Activated CD4-positive, alpha-beta memory T cell treated with anti-CD3 and anti-CD28 coated beads for 36 hours (primary cell): ENCODE measurements at regions not wholly inside any gene's neighbourhood (a gene's known extent, or its start where the extent isn't known, plus 50 kb on each side); places are given as distances from the start of the nearest gene placed in this dataset.
"Not testable (repeated sequence)": the region's sequence is repeated elsewhere in the genome, so short reads cannot be mapped to it uniquely, and the experiment has no call there.

Source experiments
- CTCF ChIA-PET: fragments of 350-600 bp; sonication (Branson Sonifier 250); formaldehyde crosslinking; loops from one replicate; lab custom pipeline; 2021; ENCODE audit warnings: antibody characterized with exemption, inconsistent platforms; lab: Charles Lee
- POLR2A ChIA-PET: fragments of 350-600 bp; sonication (Branson Sonifier 250); formaldehyde crosslinking; loops from one replicate; lab custom pipeline; 2021; ENCODE audit warnings: antibody characterized with exemption; lab: Charles Lee
- DNase-seq: peaks from one replicate; pipeline ENCODE4 v3.0.0-alpha.2; 2020
- H3K27ac Mint-ChIP-seq: one replicate; pipeline ENCODE4 v1.8.0; 2021; ENCODE audit warnings: mixed read lengths
- H3K27me3 Mint-ChIP-seq: one replicate; pipeline ENCODE4 v1.8.0; 2021; ENCODE audit warnings: mixed read lengths
- H3K36me3 Mint-ChIP-seq: one replicate; pipeline ENCODE4 v1.8.0; 2021; ENCODE audit warnings: mixed read lengths
- H3K4me1 Mint-ChIP-seq: one replicate; pipeline ENCODE4 v1.8.0; 2021; ENCODE audit warnings: low read depth, mixed read lengths
- H3K4me3 Mint-ChIP-seq: one replicate; pipeline ENCODE4 v1.8.0; 2021; ENCODE audit warnings: mild to moderate bottlenecking, mixed read lengths
- H3K9me3 Mint-ChIP-seq: one replicate; pipeline ENCODE4 v1.8.0; 2021; ENCODE audit warnings: mixed read lengths
- intact Hi-C: fragments of 100-400 bp; cut with micrococcal nuclease; formaldehyde crosslinking; loops from one replicate; pipeline ENCODE4 v1.15.1; 2023

GRCh38 chr3:6066397-6066796 is 794.5 kb upstream of the GRM7 start:
- ChIA-PET POLR2A (no interaction called here), CTCF (no interaction called here)
- no peak overlapping the region for H3K4me3 Mint-ChIP-seq
- DNase-seq = no peak
- no peak overlapping the region for H3K27ac Mint-ChIP-seq
- intact Hi-C loops = no loop called here
- no peaks in the 10 kb centered on the region for H3K9me3 Mint-ChIP-seq
- H3K27me3 Mint-ChIP-seq = no peaks in the 10 kb centered on the region
- H3K4me1 Mint-ChIP-seq = no peaks in the 10 kb centered on the region
- H3K36me3 Mint-ChIP-seq = no peaks in the 10 kb centered on the region

DNA sequence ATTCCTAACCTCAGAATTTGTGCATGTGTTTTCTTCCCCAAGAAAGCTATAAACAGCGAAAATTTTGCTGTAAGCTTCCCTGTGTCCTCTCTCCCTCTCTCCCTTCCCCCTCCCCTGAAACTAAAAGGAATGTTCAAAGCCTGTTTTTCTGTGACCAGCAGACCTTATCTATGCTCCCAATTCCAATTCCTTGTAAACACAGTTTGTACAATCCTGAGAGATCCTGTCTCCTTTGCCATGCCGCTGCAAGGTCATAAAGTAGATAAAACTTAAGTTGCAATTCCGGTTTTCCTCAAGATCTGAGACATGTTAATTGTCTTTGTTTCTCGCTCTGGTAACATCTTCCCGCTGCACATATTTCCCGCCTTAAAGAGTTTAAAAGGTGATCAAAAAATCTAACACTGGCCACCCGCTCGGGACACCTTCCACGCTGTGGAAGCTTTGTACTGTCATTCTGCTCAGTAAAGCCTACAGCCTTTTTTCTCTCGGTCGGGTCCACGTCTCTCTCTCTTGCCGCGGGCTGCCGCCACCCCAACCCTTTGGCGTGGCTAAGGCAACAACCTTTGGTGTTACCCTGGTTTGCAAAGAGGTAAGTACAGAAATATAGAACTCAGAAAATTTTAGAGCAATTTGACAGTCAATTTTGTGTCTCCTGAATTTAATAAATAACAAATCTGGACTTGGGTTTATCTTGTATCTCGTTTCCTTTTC is 793.9 kb upstream of the GRM7 start:
- CTCF ChIA-PET, intact Hi-C loops, H3K36me3 Mint-ChIP-seq, H3K27ac Mint-ChIP-seq, H3K9me3 Mint-ChIP-seq, H3K4me1 Mint-ChIP-seq, H3K4me3 Mint-ChIP-seq, POLR2A ChIA-PET, DNase-seq, H3K27me3 Mint-ChIP-seq: not testable (repeated sequence)

GRCh38 chr3:6074952-6075351 is 786.0 kb upstream of the GRM7 start:
- no peak for DNase-seq
- Mint-ChIP-seq H3K4me3 (no peak overlapping the region), H3K27me3 (no peaks in the 10 kb centered on the region), H3K9me3 (peaks cover 7% of the 10 kb centered on the region), H3K36me3 (no peaks in the 10 kb centered on the region), H3K27ac (no peak overlapping the region), H3K4me1 (no peaks in the 10 kb centered on the region)
- intact Hi-C loops = no loop called here
- ChIA-PET POLR2A (no interaction called here), CTCF (no interaction called here)

- no peak for DNase-seq
- Mint-ChIP-seq H3K9me3 (peaks cover 13% of the 10 kb centered on the region), H3K36me3 (no peaks in the 10 kb centered on the region), H3K4me1 (no peaks in the 10 kb centered on the region), H3K27me3 (no peaks in the 10 kb centered on the region), H3K27ac (no peak overlapping the region), H3K4me3 (no peak overlapping the region)
- CTCF ChIA-PET = no interaction called here
- POLR2A ChIA-PET = no interaction called here
- intact Hi-C loops = no loop called here
Observed at GRCh38 chr3:6078436-6078835, 782.5 kb upstream of the GRM7 start.

- H3K4me1 Mint-ChIP-seq = no peaks in the 10 kb centered on the region
- intact Hi-C loops = no loop called here
Observed at GRCh38 chr3:6079011-6079410, 781.9 kb upstream of the GRM7 start.

DNA sequence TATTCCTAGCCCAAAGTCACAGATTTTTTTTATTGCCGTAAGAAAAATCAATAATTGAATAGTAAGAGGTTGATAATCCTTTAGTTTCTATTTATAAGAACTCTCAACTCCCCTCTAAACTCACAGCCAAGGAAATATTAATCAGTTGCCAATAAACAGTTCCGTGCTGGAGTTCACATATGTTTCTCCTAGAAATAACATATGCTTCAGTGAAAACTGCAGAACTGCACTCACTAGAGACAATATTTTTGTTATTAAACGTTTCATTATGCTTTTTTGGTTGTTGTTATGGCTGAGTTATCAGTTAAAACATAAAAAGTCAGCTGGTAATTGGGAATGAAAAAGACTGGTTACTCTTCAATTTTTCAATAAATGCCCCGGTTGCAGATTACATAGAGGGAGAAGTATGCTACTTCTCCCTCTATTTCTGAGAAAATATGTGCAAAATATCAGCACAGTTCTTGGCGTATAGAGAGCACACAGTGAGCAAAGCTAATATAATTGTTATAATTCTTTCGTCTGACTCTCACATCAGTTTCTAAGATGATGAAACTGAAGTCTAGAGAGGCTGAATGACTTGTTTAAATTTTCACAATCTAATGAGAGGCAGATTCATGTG is 781.2 kb upstream of the GRM7 start:
- H3K4me1 Mint-ChIP-seq = no peaks in the 10 kb centered on the region
- no peak overlapping the region for H3K4me3 Mint-ChIP-seq
- CTCF ChIA-PET = no interaction called here
- H3K27me3 Mint-ChIP-seq = no peaks in the 10 kb centered on the region
- peaks cover 13% of the 10 kb centered on the region for H3K9me3 Mint-ChIP-seq
- POLR2A ChIA-PET = no interaction called here
- no peaks in the 10 kb centered on the region for H3K36me3 Mint-ChIP-seq
- no peak overlapping the region for H3K27ac Mint-ChIP-seq
- no peak for DNase-seq
- intact Hi-C loops = no loop called here

More at GRCh38 chr3:6079011-6079410, 781.9 kb upstream of the GRM7 start:
- Mint-ChIP-seq H3K36me3 (no peaks in the 10 kb centered on the region), H3K9me3 (peaks cover 13% of the 10 kb centered on the region), H3K27ac (no peak overlapping the region), H3K4me3 (no peak overlapping the region), H3K27me3 (no peaks in the 10 kb centered on the region)
- POLR2A ChIA-PET = no interaction called here
- CTCF ChIA-PET = no interaction called here
- no peak for DNase-seq

GRCh38 chr3:6088433-6088832 is 772.5 kb upstream of the GRM7 start:
- Mint-ChIP-seq H3K9me3 (no peaks in the 10 kb centered on the region), H3K4me3 (no peak overlapping the region), H3K27ac (no peak overlapping the region), H3K36me3 (no peaks in the 10 kb centered on the region), H3K27me3 (no peaks in the 10 kb centered on the region), H3K4me1 (no peaks in the 10 kb centered on the region)
- ChIA-PET POLR2A (no interaction called here), CTCF (no interaction called here)
- intact Hi-C loops = no loop called here
- DNase-seq = no peak

- H3K36me3 Mint-ChIP-seq = no peaks in the 10 kb centered on the region
- no peaks in the 10 kb centered on the region for H3K27me3 Mint-ChIP-seq
- no peak for DNase-seq
- H3K9me3 Mint-ChIP-seq = no peaks in the 10 kb centered on the region
- no peak overlapping the region for H3K27ac Mint-ChIP-seq
- intact Hi-C loops = no loop called here
- CTCF ChIA-PET = no interaction called here
- H3K4me3 Mint-ChIP-seq = no peak overlapping the region
- H3K4me1 Mint-ChIP-seq = no peaks in the 10 kb centered on the region
- POLR2A ChIA-PET = no interaction called here
Observed at GRCh38 chr3:6089780-6090179, 771.1 kb upstream of the GRM7 start.

DNA sequence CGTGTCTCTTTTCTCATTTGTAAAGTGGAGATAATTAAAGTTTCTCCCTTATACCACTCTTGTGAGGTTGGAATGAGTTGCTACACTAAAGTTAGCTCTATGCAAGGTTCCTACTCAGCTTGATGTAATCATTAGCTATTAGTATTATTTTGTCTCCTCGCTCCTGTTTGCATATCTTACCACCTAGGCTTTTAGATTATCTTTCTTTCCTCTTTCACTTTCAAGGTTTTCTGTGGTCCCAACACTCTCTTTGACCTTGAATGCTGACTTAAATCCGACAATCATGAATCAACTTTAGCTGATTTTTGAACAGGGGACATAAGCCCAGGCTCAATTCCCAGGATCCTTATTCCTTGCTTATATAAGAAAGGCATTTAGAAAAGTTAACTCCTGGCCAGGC is 769.7 kb upstream of the GRM7 start:
- intact Hi-C loops = no loop called here
- DNase-seq = no peak
- Mint-ChIP-seq H3K27ac (no peak overlapping the region), H3K9me3 (no peaks in the 10 kb centered on the region), H3K4me3 (no peak overlapping the region), H3K36me3 (no peaks in the 10 kb centered on the region), H3K27me3 (no peaks in the 10 kb centered on the region), H3K4me1 (no peaks in the 10 kb centered on the region)
- CTCF ChIA-PET = no interaction called here
- POLR2A ChIA-PET = no interaction called here

GRCh38 chr3:6095006-6095405 is 765.9 kb upstream of the GRM7 start:
- no peak for DNase-seq
- ChIA-PET POLR2A (no interaction called here), CTCF (no interaction called here)
- Mint-ChIP-seq H3K4me3 (no peak overlapping the region), H3K36me3 (no peaks in the 10 kb centered on the region), H3K9me3 (no peaks in the 10 kb centered on the region), H3K27me3 (no peaks in the 10 kb centered on the region), H3K4me1 (no peaks in the 10 kb centered on the region), H3K27ac (no peak overlapping the region)
- intact Hi-C loops = no loop called here

DNA sequence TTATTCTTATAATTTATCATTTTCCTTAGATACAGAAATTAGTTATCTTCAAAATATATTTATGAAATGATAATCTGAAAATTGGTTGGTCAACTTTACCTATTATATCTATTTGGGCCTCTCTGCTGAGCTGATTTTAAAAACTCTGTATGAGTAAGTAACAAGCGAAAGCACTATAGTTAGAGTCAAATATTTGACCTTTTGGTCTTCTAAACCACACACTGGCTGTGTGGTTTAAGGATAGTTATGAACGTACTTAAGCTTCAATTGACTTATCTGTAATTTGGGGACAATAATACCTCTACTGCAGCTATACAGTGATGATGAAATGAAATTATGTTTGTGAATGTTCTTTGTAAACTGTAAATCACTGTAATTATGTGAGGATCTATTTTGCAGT is 763.9 kb upstream of the GRM7 start:
- intact Hi-C loops = no loop called here
- ChIA-PET POLR2A (no interaction called here), CTCF (no interaction called here)
- Mint-ChIP-seq H3K9me3 (no peaks in the 10 kb centered on the region), H3K4me3 (no peak overlapping the region), H3K36me3 (no peaks in the 10 kb centered on the region), H3K27me3 (no peaks in the 10 kb centered on the region), H3K27ac (no peak overlapping the region), H3K4me1 (no peaks in the 10 kb centered on the region)
- DNase-seq = no peak

DNA sequence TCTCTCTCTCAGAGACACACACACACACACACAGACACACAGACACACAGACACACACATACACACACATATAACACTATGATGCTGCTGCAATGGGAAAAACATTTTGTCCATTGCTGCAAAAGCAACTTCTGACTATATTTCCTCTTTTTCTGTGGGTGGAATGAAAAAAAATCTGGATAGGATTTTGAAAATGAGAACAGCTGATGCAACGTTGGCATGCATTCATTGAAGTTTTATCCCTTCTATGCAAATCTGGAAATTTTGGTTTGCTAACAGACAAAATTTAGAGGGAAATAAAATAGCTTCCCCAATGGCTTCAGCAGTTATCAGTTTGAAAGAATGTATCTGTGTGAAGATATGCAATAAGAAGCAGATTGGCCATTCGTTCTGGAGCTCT is 763.4 kb upstream of the GRM7 start:
- no peaks in the 10 kb centered on the region for H3K9me3 Mint-ChIP-seq

More for the DNA sequence above, 763.4 kb upstream of the GRM7 start:
- no peaks in the 10 kb centered on the region for H3K36me3 Mint-ChIP-seq
- intact Hi-C loops = no loop called here
- no peaks in the 10 kb centered on the region for H3K27me3 Mint-ChIP-seq
- ChIA-PET CTCF (interaction anchor here (1.1 kb wide), 1 partner anchor 670 kb away, joined by 3 read pairs; no protein-coding TSS in a partner anchor), POLR2A (no interaction called here)
- H3K4me3 Mint-ChIP-seq = no peak overlapping the region
- no peak for DNase-seq
- no peaks in the 10 kb centered on the region for H3K4me1 Mint-ChIP-seq
- H3K27ac Mint-ChIP-seq = no peak overlapping the region
